Endothelial cell of hepatic sinusoid (primary cell): ENCODE measurements at regions not wholly inside any gene's neighbourhood (a gene's known extent, or its start where the extent isn't known, plus 50 kb on each side); places are given as distances from the start of the nearest gene placed in this dataset.

Experiments
- in situ Hi-C: cut with HindIII; loops from 2 replicates; pipeline ENCODE4 v1.10.0; 2017; ENCODE audit warnings: low sequenced_read_pairs

DNA sequence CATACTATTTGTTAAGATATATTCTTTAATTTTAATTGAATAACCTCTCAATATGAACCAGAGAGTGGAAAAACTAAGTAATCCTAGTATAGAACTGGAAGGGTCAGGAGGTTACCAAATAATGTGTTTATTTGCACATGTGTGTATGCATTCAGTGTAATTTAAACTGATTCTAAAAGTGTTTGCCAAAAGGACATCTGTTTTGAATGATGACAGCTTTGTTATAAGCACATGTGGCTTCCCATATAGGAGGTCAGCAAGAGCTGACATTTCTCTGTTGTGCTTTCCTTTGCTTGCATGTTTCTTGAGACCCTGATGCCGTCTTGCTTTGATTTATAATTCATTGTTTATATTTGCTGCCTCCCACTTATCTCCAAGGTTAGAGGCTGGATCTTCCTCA, 383.4 kb downstream of the BRINP1 start:
- in situ Hi-C loops, result no loop called here

GRCh38 chr9:118987167-118987566, 382.1 kb downstream of the BRINP1 start:
- in situ Hi-C loops, result no loop called here

GRCh38 chr9:118990949-118991348, 378.3 kb downstream of the BRINP1 start:
- in situ Hi-C loops, result no loop called here

DNA sequence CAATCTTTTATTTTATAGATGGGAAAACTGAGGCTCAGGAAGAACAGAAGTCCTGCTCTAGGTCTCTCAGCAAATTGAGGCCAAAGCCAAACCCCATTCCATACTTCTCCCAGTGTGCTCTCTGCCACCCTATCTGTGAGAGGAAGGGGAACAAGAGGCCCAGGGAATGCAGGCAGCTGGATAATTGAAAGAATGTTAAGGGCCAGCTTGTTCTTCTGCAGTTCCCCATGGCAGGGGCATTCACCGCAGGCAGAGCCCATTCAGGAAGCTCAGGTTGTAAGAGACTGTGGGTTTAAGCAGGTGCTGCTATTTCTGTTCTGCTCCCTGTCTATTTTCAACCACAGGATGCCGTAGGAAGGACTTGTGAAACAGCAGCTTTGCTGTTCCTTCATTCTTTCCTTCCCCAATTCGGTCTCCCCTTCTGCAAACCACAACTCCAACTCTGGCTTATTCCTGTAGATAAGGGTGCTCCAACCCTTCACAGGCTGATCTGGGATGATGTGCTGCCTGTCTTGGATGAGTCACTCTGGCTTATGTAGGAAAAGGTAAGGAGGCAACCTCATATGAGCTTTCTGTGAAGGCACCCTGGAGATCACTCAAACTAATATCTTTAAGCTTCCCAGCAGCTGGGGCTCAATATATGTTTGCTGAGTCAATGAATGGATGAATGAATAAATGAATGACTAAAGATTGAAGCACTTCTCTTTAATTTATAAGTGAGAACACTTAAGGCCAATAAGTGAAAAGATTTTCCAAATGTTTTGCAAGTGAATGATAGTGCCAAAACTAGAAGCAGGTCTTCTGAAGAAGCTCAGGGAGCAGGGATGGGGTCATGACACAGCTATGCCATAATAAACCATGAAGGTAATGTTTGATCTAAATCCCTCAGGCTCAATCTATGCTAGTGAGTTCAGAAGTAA, 377.6 kb downstream of the BRINP1 start:
- in situ Hi-C loops, result no loop called here

- in situ Hi-C loops, result no loop called here
Measured at GRCh38 chr9:118992813-118993794, 376.1 kb downstream of the BRINP1 start.

DNA sequence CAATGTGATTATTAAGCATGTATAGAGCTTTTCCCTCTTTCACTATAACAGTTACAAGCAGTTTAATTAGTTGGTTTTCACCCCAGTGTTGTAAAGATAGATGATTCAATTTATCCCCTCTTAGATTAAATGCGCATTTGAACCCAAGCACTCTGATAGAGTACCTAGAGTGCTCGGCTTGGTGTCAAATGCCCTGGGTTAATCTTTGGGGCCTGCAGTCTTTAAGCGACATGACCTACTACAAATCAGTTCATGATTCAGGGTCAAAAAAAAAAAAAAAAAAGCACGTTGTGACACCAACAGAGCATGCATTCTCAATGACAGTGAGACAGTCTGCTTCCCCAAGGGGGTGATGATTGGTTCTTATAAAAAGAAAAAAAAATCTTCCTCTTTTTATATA, 375.3 kb downstream of the BRINP1 start:
- in situ Hi-C loops, result no loop called here

DNA sequence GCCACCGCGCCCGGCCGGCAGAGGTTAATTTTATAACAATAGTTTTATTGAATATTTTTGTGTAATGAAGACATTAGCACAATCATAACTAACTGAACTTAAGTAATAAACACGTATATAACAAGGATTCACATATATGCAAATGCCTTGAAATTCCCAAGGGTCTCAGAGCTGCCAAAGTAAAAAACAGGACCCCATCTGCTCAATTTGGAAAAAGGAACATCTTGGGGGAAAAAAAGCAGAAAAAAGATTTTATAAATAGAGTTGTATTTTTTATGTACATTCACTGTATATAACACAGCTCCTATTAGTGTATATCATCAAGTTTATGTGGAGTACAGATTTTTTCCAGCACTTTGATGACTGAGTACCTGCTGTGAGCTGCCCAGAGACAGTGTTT, 366.7 kb downstream of the BRINP1 start:
- in situ Hi-C loops, result no loop called here

DNA sequence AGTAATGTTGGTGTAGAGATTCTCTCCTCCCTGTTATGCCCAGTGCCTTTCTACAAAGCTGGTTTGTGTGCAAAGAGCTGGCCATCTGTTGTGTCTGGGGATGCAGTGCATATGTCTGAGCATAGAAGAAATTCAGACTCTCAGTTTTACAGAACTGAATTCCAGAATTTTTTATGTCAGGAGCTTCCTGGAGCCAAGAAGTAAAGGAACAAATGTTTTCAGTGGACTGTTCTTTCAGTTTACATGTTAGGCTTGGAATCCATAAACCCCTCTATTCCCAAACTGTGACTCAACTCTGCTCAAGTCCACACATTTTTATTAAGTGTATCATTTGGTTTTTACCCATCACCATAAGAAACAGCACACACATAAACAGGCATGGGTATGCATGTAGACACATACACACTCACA, 366.0 kb downstream of the BRINP1 start:
- in situ Hi-C loops, result no loop called here

DNA sequence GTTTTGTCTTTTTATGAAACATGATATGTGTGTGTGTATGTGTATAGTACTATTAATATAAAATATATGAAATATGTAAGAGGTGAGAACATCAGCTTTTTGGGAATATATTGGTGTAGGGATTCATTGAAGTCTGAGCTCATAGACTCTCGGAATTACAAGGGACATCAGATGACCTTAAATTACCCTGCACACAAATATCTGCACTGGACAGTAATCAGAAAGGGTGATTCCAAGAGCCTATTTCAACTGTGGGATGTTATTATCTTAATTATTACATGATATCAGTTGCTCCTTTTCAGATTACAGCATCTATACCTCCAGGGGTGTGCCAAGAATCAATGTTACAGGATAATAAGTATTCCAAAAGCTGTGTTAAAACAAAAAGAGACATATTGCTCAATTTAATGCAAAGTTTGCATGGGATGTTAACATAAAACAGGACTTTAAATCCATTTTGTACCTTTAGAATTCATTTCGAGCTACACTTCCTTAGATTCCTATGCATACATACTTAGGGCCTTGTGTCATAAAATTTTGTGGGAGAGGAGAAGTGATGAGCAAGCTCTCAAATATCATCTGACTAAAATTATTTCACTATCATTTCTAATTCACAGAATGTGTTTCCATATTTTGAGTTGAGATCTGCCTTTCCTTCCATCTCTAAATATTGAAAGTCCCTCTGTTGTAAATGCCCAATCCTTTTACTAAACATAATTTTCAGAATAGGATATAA, 365.2 kb downstream of the BRINP1 start:
- in situ Hi-C loops, result no loop called here

DNA sequence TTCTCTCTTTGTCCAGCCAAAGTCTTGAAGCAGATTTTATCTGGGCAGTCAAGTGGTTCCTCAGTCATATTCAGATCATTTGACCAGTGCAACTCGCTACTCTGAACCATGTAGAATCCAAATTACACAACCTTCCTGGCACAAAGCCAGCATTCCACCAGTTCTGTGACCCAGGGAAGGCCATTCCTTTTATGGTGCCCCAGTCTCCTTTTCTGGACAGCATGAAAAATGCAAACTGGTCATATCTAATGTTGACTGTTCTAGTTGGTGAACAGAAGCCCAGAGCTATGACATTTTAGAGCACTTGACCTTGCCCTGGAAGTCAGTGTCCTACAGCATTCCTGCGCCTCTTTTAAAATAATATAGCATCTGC, 364.6 kb downstream of the BRINP1 start:
- in situ Hi-C loops, result no loop called here

DNA sequence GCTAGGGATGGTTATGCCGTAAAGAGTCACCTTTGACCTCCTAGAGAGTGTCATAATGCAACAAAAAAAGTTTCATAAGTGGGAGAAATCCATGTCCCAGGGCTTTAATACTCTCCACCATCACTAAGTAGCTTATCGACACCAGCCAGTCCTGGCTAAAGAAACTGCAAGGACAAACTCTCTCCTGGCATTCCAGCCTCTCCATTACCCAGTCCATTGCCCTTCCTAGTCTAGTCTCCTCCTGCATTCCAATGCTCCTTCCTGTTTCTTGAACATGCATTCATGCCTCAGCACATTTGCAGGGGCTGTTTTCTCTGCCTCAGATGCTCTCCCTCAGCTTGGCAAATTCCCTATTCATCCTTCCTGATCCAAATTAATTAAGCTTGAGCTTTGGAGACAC, 364.1 kb downstream of the BRINP1 start:
- in situ Hi-C loops, result no loop called here

- in situ Hi-C loops, result no loop called here
Measured at GRCh38 chr9:119009249-119009648, 360.0 kb downstream of the BRINP1 start.

DNA sequence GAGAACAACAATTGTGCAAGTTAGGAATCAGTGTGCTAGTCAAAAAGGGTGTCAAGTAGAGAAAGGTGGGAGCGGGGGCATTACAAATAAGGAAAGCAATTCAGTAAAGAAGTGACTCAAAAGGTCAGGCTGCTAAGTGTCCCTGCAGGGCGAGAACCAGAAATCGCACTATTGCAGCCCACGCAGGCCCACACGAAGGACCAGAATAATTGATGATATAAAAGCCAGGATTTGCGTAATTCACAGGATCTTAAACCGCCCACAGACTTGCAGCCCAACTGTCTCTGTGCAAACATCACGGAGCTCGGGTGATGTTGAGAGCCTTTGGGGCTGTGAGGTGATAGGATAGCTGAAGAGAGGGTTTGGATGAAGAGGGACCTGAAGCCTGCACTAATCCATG, 349.0 kb downstream of the BRINP1 start:
- in situ Hi-C loops, result no loop called here

- in situ Hi-C loops, result no loop called here
Measured at GRCh38 chr9:119020730-119021333, 348.4 kb downstream of the BRINP1 start.

GRCh38 chr9:119026120-119026519, 343.1 kb downstream of the BRINP1 start:
- in situ Hi-C loops, result no loop called here

GRCh38 chr9:119027901-119028699, 341.1 kb downstream of the BRINP1 start:
- in situ Hi-C loops, result no loop called here

- in situ Hi-C loops, result no loop called here
Measured at GRCh38 chr9:119029886-119030285, 339.3 kb downstream of the BRINP1 start.

- in situ Hi-C loops, result no loop called here
Measured at GRCh38 chr9:119033596-119033995, 335.6 kb downstream of the BRINP1 start.

DNA sequence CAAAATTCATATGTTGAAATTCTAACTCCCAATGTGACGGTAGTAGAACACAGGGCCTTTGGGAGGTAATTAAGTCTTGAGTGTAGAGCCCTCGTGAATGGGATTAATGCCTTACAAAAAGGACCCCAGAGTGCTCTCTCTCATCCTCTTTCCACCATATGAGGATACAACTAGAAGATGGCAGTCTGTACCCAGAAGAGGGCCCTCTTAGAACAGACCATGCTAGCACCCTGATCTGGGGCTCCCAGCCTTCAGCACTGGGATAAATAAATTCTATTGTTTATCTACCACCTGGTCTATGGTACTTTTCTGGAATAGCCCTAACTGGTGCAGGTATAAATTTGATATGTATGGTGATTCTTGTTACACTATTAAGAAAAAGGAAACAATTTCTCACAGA, 332.3 kb downstream of the BRINP1 start:
- in situ Hi-C loops, result no loop called here

- in situ Hi-C loops, result no loop called here
Measured at GRCh38 chr9:119043996-119044395, 325.2 kb downstream of the BRINP1 start.
